ENCODE measurements at regions not wholly inside any gene's neighbourhood (a gene's known extent, or its start where the extent isn't known, plus 50 kb on each side); places are given as distances from the start of the nearest gene placed in this dataset.

DNA sequence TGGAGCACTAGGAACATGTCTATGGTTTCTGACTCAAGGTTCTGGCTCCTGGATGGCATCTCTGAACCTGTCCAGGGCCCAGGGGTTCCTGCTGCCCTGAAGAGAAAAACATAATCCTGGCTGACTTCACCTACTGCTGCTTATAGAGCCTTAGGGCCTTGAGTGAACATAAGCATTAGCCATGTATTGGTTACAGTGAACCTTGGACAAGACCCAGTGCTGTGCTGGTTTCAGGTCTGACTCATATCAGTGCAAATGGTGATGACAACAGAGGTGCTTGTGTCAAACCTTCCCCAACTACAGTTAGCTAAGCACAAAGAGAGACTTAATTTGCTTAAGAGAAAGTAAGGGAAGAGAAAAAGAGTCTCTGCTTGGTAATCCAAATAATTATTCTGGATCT lies 1047.2 kb downstream of the GLUD2 start:
- TF ChIP-seq CTCF (IDR thresholded peaks at IDR 0.05) (no peak), EZH2 (IDR thresholded peaks at IDR 0.05; ENCODE audit: borderline replicate concordance, insufficient read depth, low read depth, low read length, poor library complexity, severe bottlenecking) (no peak)

All from B cell (primary cell).